Peyer's patch (tissue), 4 donors: ENCODE measurements at regions not wholly inside any gene's neighbourhood (a gene's known extent, or its start where the extent isn't known, plus 50 kb on each side); places are given as distances from the start of the nearest gene placed in this dataset.

ENCODE experiments used
- DNase-seq, 3 donors: peaks; one replicate each; pipeline ENCODE4 v3.0.0-alpha.2; 2017 to 2019
- H3K27ac ChIP-seq, 4 donors: fragments of 200-600 bp; sonication (generic); one replicate each; pipeline ENCODE4 v1.5.1; 2016 to 2019
- H3K27me3 ChIP-seq, 2 donors: fragments of 200-600 bp; sonication (generic); one replicate each; pipeline ENCODE4 v1.5.1; 2019
- H3K36me3 ChIP-seq, 3 donors: fragments of 200-600 bp; sonication (generic); one replicate each; pipeline ENCODE4 v1.5.1; 2016 to 2019
- H3K4me1 ChIP-seq, 4 donors: fragments of 200-600 bp; sonication (generic); one replicate each; pipeline ENCODE4 v1.5.1; 2016 to 2019
- H3K4me3 ChIP-seq, 4 donors: fragments of 200-600 bp; sonication (generic); 1 replicate in 3 of 4; 2 replicates in 1 of 4; pipeline ENCODE4 v1.5.1; 2016 to 2019; ENCODE audit warnings: mild to moderate bottlenecking in 1 of 4
- H3K9me3 ChIP-seq, 4 donors: fragments of 200-600 bp; sonication (generic); one replicate each; pipeline ENCODE4 v1.5.1; 2016 to 2019; ENCODE audit warnings: mild to moderate bottlenecking in 1 of 4
- POLR2A ChIP-seq, 2 donors: fragments of 450-650 bp; IDR thresholded peaks; one replicate each; pipeline ENCODE4 v1.5.1; 2017; ENCODE audit warnings: antibody characterized with exemption in 2 of 2, mild to moderate bottlenecking in 2 of 2, moderate library complexity in 2 of 2
- TF ChIP-seq, protein P1 (sequence below), 6 experiments: fragments of 450-650 bp in 4 of 6; fragments of 200-600 bp in 2 of 6; sonication (generic) in 1 of 6; IDR thresholded peaks; one replicate each; pipeline ENCODE4 v1.5.1; 2017 to 2019; ENCODE audit warnings: antibody characterized with exemption in 6 of 6, mild to moderate bottlenecking in 3 of 6, moderate library complexity in 1 of 6

DNA sequence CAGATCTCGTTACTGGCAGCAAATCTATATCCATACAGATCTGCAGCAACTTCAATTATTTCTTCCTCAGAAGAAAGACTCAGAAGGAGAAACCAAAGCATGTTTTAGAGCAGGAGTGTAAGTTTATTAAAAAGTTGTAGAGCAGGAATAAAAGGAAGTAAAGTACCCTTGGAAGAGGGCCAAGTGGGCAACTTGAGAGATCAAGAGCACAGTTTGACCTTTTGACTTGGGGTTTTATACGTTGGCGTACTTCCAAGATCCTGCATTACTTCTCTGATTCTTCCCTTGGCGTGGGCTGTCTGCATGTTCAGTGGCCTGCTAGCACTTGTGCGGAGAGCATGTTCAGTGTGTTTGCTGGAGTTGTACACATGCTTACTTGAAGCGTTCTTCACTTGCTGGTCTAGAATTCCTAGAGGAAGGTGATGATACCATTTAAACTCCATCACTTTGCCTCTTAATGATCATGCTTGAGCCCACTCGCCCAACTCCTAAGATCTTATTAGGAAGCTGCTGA, 1114.7 kb upstream of the PABPC4L start:
- H3K36me3 ChIP-seq: no peaks in the 10 kb centered on the region
- no peaks in the 10 kb centered on the region for H3K9me3 ChIP-seq
- no peak overlapping the region for H3K4me3 ChIP-seq
- no peak for DNase-seq
- H3K4me1 ChIP-seq: no peaks in the 10 kb centered on the region
- H3K27me3 ChIP-seq: no peaks in the 10 kb centered on the region
- TF ChIP-seq POLR2A (IDR thresholded peaks at IDR 0.05): no peak
- TF ChIP-seq, protein P1, sequence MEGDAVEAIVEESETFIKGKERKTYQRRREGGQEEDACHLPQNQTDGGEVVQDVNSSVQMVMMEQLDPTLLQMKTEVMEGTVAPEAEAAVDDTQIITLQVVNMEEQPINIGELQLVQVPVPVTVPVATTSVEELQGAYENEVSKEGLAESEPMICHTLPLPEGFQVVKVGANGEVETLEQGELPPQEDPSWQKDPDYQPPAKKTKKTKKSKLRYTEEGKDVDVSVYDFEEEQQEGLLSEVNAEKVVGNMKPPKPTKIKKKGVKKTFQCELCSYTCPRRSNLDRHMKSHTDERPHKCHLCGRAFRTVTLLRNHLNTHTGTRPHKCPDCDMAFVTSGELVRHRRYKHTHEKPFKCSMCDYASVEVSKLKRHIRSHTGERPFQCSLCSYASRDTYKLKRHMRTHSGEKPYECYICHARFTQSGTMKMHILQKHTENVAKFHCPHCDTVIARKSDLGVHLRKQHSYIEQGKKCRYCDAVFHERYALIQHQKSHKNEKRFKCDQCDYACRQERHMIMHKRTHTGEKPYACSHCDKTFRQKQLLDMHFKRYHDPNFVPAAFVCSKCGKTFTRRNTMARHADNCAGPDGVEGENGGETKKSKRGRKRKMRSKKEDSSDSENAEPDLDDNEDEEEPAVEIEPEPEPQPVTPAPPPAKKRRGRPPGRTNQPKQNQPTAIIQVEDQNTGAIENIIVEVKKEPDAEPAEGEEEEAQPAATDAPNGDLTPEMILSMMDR (IDR thresholded peaks at IDR 0.05): no peak
- no peak overlapping the region for H3K27ac ChIP-seq

DNA sequence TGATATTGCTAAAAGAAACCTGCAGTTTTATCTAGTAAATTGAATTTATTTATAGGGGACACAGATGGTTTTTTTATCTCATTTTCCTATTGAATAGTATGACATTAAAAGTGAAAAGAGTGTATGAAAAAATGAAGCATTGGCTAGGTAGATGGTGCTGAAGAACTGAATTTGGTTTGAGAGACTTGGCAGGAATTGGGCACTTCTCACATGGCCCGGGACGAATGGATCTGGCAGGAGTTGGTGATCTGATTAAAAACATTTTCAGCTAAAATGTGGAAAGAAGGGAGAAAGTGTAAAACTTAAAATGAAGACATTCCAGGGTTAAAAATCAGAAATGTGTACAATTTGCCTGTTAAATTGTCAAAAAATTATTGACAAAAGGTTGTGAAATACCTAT, 1088.5 kb upstream of the PABPC4L start:
- no peak overlapping the region for H3K27ac ChIP-seq
- H3K9me3 ChIP-seq: no peaks in the 10 kb centered on the region
- no peaks in the 10 kb centered on the region for H3K4me1 ChIP-seq
- no peaks in the 10 kb centered on the region for H3K36me3 ChIP-seq
- no peaks in the 10 kb centered on the region for H3K27me3 ChIP-seq
- DNase-seq: no peak
- H3K4me3 ChIP-seq: no peak overlapping the region
- no peak for TF ChIP-seq POLR2A (IDR thresholded peaks at IDR 0.05)

DNA sequence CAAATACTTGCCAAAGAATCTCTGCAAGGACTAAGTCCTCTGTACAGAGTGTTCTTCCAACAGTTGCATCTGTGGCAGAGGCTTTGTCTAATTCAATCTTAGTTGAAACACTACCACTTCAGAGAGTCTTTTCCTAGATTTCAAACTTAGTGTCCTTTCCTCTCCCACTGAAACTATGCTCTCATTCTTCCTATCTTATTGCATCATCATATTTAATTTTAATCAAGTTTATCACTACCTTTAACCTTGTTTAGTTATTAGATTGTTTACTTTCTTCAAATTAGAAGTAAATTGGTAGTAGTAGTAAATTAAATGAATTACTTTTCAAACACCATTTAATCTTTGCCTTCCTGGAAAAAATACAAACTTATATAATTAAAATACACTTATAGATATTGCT, 1082.3 kb upstream of the PABPC4L start:
- no peaks in the 10 kb centered on the region for H3K36me3 ChIP-seq
- no peak overlapping the region for H3K4me3 ChIP-seq
- H3K9me3 ChIP-seq: no peaks in the 10 kb centered on the region
- TF ChIP-seq POLR2A (IDR thresholded peaks at IDR 0.05): no peak
- TF ChIP-seq, protein P1 (IDR thresholded peaks at IDR 0.05): no peak
- H3K27me3 ChIP-seq: no peaks in the 10 kb centered on the region
- no peak overlapping the region for H3K27ac ChIP-seq
- DNase-seq: no peak
- no peaks in the 10 kb centered on the region for H3K4me1 ChIP-seq

DNA sequence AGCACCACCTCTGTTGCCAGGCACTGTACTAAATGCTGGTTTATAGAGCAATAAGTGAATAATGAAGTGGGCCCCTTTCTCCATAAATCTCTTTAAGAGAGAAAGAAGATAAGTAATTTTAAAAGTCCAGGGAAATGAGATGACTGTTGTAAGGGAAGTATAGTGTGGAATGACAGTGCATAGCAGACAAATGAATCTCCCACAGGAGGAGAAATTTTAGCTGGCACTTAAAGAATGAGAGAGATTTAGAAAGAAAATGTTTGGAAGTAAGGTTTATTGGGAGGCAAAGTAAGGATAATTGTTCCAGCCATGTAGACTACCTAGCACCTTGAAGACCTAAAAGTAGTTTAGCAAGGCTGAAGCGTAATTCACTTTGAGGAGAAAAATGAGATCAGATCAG, 1081.1 kb upstream of the PABPC4L start:
- TF ChIP-seq POLR2A (IDR thresholded peaks at IDR 0.05): no peak
- TF ChIP-seq, protein P1 (IDR thresholded peaks at IDR 0.05): no peak
- H3K9me3 ChIP-seq: no peaks in the 10 kb centered on the region
- H3K4me1 ChIP-seq: no peaks in the 10 kb centered on the region
- DNase-seq: no peak
- H3K4me3 ChIP-seq: no peak overlapping the region
- H3K27ac ChIP-seq: no peak overlapping the region
- no peaks in the 10 kb centered on the region for H3K36me3 ChIP-seq
- no peaks in the 10 kb centered on the region for H3K27me3 ChIP-seq

DNA sequence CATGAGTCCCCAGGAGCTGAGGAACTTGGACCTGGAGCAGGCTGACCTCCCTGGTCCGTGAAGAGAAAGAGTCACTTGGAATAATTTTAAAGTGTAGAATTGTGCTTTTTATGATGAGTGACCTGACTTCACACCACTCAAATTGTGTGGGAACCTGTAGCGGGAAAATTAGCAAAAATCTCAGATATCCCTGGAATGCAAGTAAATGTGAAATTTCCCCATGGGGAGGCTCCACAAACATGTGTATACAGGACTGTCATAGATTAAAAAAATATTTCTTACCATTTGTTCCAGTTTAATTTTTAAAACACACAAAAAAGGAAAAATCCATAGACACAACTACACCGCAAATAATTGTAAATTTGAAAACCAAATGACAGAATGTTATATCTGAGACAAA, 1079.6 kb upstream of the PABPC4L start:
- no peaks in the 10 kb centered on the region for H3K9me3 ChIP-seq
- no peak overlapping the region for H3K4me3 ChIP-seq
- DNase-seq: no peak
- H3K27me3 ChIP-seq: no peaks in the 10 kb centered on the region
- TF ChIP-seq, protein P1 (IDR thresholded peaks at IDR 0.05): no peak
- TF ChIP-seq POLR2A (IDR thresholded peaks at IDR 0.05): no peak
- H3K4me1 ChIP-seq: no peaks in the 10 kb centered on the region
- H3K36me3 ChIP-seq: no peaks in the 10 kb centered on the region
- H3K27ac ChIP-seq: no peak overlapping the region

DNA sequence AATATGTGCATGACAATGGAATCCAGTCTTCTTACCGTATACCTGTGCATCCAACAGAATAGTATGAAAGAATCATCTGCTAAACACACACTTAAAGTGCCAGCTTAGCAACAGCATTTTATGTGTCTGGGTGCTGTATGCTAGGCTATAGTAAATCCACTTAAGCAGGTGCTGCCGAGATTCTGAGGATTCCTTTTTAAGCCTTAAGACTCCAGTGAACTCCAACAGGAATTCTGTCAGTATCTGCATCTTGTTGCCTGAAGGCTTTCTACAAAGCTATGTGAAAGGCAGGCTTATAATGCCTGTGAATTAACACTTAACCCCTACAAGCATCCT, 1076.4 kb upstream of the PABPC4L start:
- H3K36me3 ChIP-seq: no peaks in the 10 kb centered on the region
- DNase-seq: no peak
- H3K9me3 ChIP-seq: no peaks in the 10 kb centered on the region
- TF ChIP-seq, protein P1 (IDR thresholded peaks at IDR 0.05): no peak
- TF ChIP-seq POLR2A (IDR thresholded peaks at IDR 0.05): no peak
- no peak overlapping the region for H3K4me3 ChIP-seq
- H3K27me3 ChIP-seq: no peaks in the 10 kb centered on the region
- H3K4me1 ChIP-seq: no peaks in the 10 kb centered on the region
- H3K27ac ChIP-seq: no peak overlapping the region
